ENCODE measurements at regions not wholly inside any gene's neighbourhood (a gene's known extent, or its start where the extent isn't known, plus 50 kb on each side); places are given as distances from the start of the nearest gene placed in this dataset.

GRCh38 chr12:84661786-84662185 is 250.8 kb downstream of the SLC6A15 start:
- TF ChIP-seq POLR2AphosphoS5 (IDR thresholded peaks at IDR 0.05; ENCODE audit: low read depth, low read length): no peak
- no peak for TF ChIP-seq POLR2A (IDR thresholded peaks at IDR 0.05; ENCODE audit: low read depth, low read length)
- no peak for TF ChIP-seq TAF1 (IDR thresholded peaks at IDR 0.05; ENCODE audit: borderline replicate concordance, low read depth, low read length)
